ENCODE measurements at regions not wholly inside any gene's neighbourhood (a gene's known extent, or its start where the extent isn't known, plus 50 kb on each side); places are given as distances from the start of the nearest gene placed in this dataset.

DNA sequence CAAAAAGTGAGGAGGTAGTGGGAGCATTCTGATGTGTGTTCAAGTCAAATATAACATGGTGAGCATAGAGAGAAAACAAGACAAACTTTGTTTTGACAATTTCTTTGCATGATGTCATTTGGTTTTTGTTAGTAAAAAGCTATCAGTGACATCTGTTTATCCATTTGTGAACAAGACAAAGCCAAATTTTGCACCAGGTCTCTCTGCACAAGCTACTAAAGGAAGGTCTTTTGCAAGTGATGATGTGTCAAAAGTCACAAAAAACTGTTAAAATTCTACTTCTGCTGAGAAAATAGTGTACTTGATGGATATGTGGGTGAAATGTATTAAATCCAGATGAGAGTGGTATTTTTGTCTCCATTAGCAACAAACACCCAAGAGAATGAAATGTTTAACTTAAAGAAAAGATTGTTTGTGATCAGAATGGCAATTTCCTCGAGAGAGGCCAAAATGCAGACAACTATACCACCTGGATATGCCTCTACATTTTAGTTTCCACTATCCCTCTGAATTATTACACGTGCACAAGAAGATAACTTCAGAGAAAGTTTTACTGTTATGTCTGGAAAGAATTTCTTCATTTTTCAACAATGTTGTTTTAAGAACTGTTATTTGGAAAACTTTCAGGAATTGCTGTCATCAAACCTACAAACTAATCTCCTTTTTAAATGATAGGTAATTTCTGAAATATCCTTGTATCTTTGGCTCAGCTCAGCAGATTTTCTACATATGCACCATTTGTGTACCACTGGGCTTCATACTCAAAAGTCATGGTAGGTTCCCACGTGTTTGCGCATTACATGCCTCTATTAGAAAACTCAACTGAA lies 807.4 kb upstream of the ADGRL2 start:
- Histone ChIP-seq H3K9ac (ENCODE audit: low read length in 5 of 5) (no peak overlapping the region), H3K4me3 (ENCODE audit: low read depth in 1 of 5, low read length in 5 of 5) (no peak overlapping the region), H3K27ac (ENCODE audit: low read depth, low read length) (no peak overlapping the region), H3K9me3 (ENCODE audit: control insufficient read depth in 5 of 5, low read length in 5 of 5) (no peaks in the 10 kb centered on the region), H3K27me3 (ENCODE audit: control insufficient read depth in 5 of 5, insufficient read depth in 4 of 5, low read length in 5 of 5) (no peaks in the 10 kb centered on the region), H3K36me3 (ENCODE audit: control insufficient read depth in 5 of 5, insufficient read depth in 5 of 5, low read length in 5 of 5) (no peaks in the 10 kb centered on the region), H3K4me1 (ENCODE audit: control insufficient read depth in 5 of 5, insufficient read depth in 5 of 5, low read length in 5 of 5) (peaks cover 0 to 12% (median 0%) of the 10 kb centered on the region in 5 donors)

GRCh38 chr1:80989455-80989854 lies 811.3 kb upstream of the ADGRL2 start:
- Histone ChIP-seq H3K9ac (ENCODE audit: low read length in 5 of 5) (no peak overlapping the region), H3K27me3 (ENCODE audit: control insufficient read depth in 5 of 5, insufficient read depth in 4 of 5, low read length in 5 of 5) (no peaks in the 10 kb centered on the region), H3K9me3 (ENCODE audit: control insufficient read depth in 5 of 5, low read length in 5 of 5) (no peaks in the 10 kb centered on the region), H3K4me1 (ENCODE audit: control insufficient read depth in 5 of 5, insufficient read depth in 5 of 5, low read length in 5 of 5) (peaks cover 0 to 12% (median 0%) of the 10 kb centered on the region in 5 donors), H3K4me3 (ENCODE audit: low read depth in 1 of 5, low read length in 5 of 5) (no peak overlapping the region), H3K36me3 (ENCODE audit: control insufficient read depth in 5 of 5, insufficient read depth in 5 of 5, low read length in 5 of 5) (no peaks in the 10 kb centered on the region), H3K27ac (ENCODE audit: low read depth, low read length) (no peak overlapping the region)

GRCh38 chr1:80988926-80989325 lies 811.8 kb upstream of the ADGRL2 start:
- Histone ChIP-seq H3K36me3 (ENCODE audit: control insufficient read depth in 5 of 5, insufficient read depth in 5 of 5, low read length in 5 of 5) (no peaks in the 10 kb centered on the region), H3K9ac (ENCODE audit: low read length in 5 of 5) (no peak overlapping the region), H3K4me3 (ENCODE audit: low read depth in 1 of 5, low read length in 5 of 5) (no peak overlapping the region), H3K9me3 (ENCODE audit: control insufficient read depth in 5 of 5, low read length in 5 of 5) (no peaks in the 10 kb centered on the region), H3K27me3 (ENCODE audit: control insufficient read depth in 5 of 5, insufficient read depth in 4 of 5, low read length in 5 of 5) (no peaks in the 10 kb centered on the region), H3K4me1 (ENCODE audit: control insufficient read depth in 5 of 5, insufficient read depth in 5 of 5, low read length in 5 of 5) (peaks cover 0 to 12% (median 0%) of the 10 kb centered on the region in 5 donors), H3K27ac (ENCODE audit: low read depth, low read length) (no peak overlapping the region)

DNA sequence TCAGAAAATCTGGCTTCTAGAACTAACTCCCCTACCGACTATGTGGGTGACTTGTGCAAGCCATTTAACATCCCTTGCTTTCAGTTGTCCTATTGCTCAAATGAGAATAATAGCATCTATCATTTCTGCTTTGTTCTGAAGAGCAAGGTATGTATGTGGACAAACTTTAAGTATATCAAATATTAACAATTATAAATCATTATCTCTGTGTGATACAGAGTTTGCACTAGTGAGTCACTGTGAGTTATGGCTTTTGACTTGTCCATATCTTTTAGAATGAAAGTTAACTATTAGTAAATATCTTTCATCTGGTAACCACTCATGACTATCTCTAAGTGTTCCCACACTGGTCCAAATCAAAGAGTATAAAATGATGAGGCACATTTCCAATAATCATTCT lies 812.9 kb upstream of the ADGRL2 start:
- Histone ChIP-seq H3K36me3 (ENCODE audit: control insufficient read depth in 5 of 5, insufficient read depth in 5 of 5, low read length in 5 of 5) (no peaks in the 10 kb centered on the region), H3K4me3 (ENCODE audit: low read depth in 1 of 5, low read length in 5 of 5) (no peak overlapping the region), H3K27me3 (ENCODE audit: control insufficient read depth in 5 of 5, insufficient read depth in 4 of 5, low read length in 5 of 5) (no peaks in the 10 kb centered on the region), H3K27ac (ENCODE audit: low read depth, low read length) (no peak overlapping the region), H3K4me1 (ENCODE audit: control insufficient read depth in 5 of 5, insufficient read depth in 5 of 5, low read length in 5 of 5) (peaks cover 0 to 12% (median 0%) of the 10 kb centered on the region in 5 donors), H3K9ac (ENCODE audit: low read length in 5 of 5) (no peak overlapping the region), H3K9me3 (ENCODE audit: control insufficient read depth in 5 of 5, low read length in 5 of 5) (no peaks in the 10 kb centered on the region)

GRCh38 chr1:80987106-80987505 lies 813.6 kb upstream of the ADGRL2 start:
- Histone ChIP-seq H3K4me3 (ENCODE audit: low read depth in 1 of 5, low read length in 5 of 5) (no peak overlapping the region), H3K4me1 (ENCODE audit: control insufficient read depth in 5 of 5, insufficient read depth in 5 of 5, low read length in 5 of 5) (peaks cover 0 to 12% (median 0%) of the 10 kb centered on the region in 5 donors), H3K9ac (ENCODE audit: low read length in 5 of 5) (no peak overlapping the region), H3K27ac (ENCODE audit: low read depth, low read length) (no peak overlapping the region), H3K9me3 (ENCODE audit: control insufficient read depth in 5 of 5, low read length in 5 of 5) (no peaks in the 10 kb centered on the region), H3K36me3 (ENCODE audit: control insufficient read depth in 5 of 5, insufficient read depth in 5 of 5, low read length in 5 of 5) (no peaks in the 10 kb centered on the region), H3K27me3 (ENCODE audit: control insufficient read depth in 5 of 5, insufficient read depth in 4 of 5, low read length in 5 of 5) (no peaks in the 10 kb centered on the region)

GRCh38 chr1:80982831-80983230 lies 817.9 kb upstream of the ADGRL2 start:
- no peak overlapping the region for H3K27ac ChIP-seq (ENCODE audit: low read depth, low read length)
- no peak overlapping the region for H3K9ac ChIP-seq (ENCODE audit: low read length in 5 of 5)
- no peaks in the 10 kb centered on the region for H3K36me3 ChIP-seq (ENCODE audit: control insufficient read depth in 5 of 5, insufficient read depth in 5 of 5, low read length in 5 of 5)
- H3K27me3 ChIP-seq (ENCODE audit: control insufficient read depth in 5 of 5, insufficient read depth in 4 of 5, low read length in 5 of 5) = no peaks in the 10 kb centered on the region
- no peak overlapping the region for H3K4me3 ChIP-seq (ENCODE audit: low read depth in 1 of 5, low read length in 5 of 5)
- H3K4me1 ChIP-seq (ENCODE audit: control insufficient read depth in 5 of 5, insufficient read depth in 5 of 5, low read length in 5 of 5) = no peaks in the 10 kb centered on the region
- no peaks in the 10 kb centered on the region for H3K9me3 ChIP-seq (ENCODE audit: control insufficient read depth in 5 of 5, low read length in 5 of 5)

DNA sequence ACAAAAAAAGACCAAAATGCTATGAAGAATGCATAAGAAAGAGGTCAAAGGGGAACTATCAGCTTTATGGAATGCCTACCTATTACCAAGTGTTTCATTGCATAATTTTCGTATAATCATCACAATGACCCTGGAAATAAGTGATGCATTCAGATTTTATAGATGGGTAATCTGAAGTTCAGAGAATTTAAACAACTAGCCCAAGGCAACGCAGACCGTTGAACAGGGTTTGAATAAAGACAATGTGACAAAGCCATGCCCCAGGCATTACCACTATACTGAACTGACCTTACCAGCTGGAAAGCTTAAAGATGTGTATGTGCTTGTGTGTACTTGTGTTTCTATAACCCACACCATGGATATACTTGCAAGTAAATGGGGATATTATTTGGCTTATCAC lies 827.6 kb upstream of the ADGRL2 start:
- Histone ChIP-seq H3K27ac (ENCODE audit: low read depth, low read length) (no peak overlapping the region), H3K36me3 (ENCODE audit: control insufficient read depth in 5 of 5, insufficient read depth in 5 of 5, low read length in 5 of 5) (no peaks in the 10 kb centered on the region), H3K27me3 (ENCODE audit: control insufficient read depth in 5 of 5, insufficient read depth in 4 of 5, low read length in 5 of 5) (no peaks in the 10 kb centered on the region), H3K9me3 (ENCODE audit: control insufficient read depth in 5 of 5, low read length in 5 of 5) (no peaks in the 10 kb centered on the region), H3K9ac (ENCODE audit: low read length in 5 of 5) (no peak overlapping the region), H3K4me3 (ENCODE audit: low read depth in 1 of 5, low read length in 5 of 5) (no peak overlapping the region), H3K4me1 (ENCODE audit: control insufficient read depth in 5 of 5, insufficient read depth in 5 of 5, low read length in 5 of 5) (no peaks in the 10 kb centered on the region)

DNA sequence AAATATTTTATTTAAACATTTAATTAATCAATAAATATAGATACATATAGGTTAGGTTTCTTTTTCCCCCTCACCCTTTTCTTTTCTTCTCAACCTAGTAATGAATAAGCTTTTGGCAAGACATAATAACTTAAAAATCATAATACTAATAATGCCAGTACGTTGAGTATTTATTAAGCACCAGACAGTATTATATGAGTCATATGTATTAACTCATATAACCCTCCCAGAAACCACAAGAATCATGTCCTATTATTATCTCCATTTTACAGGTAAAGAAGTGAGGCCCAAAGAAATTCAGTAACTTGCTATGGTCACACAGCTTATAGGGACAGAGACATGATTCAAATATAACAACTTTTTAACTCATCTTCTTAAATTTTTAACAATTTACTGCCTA lies 834.5 kb upstream of the ADGRL2 start:
- Histone ChIP-seq H3K9me3 (ENCODE audit: control insufficient read depth in 5 of 5, low read length in 5 of 5) (no peaks in the 10 kb centered on the region), H3K4me1 (ENCODE audit: control insufficient read depth in 5 of 5, insufficient read depth in 5 of 5, low read length in 5 of 5) (no peaks in the 10 kb centered on the region), H3K27ac (ENCODE audit: low read depth, low read length) (no peak overlapping the region), H3K27me3 (ENCODE audit: control insufficient read depth in 5 of 5, insufficient read depth in 4 of 5, low read length in 5 of 5) (no peaks in the 10 kb centered on the region), H3K9ac (ENCODE audit: low read length in 5 of 5) (no peak overlapping the region), H3K36me3 (ENCODE audit: control insufficient read depth in 5 of 5, insufficient read depth in 5 of 5, low read length in 5 of 5) (no peaks in the 10 kb centered on the region), H3K4me3 (ENCODE audit: low read depth in 1 of 5, low read length in 5 of 5) (no peak overlapping the region)

DNA sequence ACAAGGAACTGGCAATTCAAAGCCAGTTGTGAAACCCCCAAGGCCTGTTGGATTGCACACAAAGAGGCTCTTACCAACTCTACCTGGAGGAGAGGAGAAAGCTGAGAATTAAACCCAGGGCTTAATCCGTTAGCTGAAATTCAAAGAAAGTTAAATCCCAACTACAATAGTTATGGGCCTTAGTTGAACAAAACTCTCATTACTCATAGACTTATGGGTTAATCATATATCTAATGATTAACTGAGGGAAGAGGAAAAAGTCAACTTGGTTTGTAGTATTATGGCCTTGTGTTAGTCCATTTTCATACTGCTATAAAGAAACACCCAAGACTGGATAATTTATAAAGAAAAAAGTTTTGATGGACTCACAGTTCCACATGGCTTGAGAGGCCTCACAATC lies 838.2 kb upstream of the ADGRL2 start:
- H3K27me3 ChIP-seq (ENCODE audit: control insufficient read depth in 5 of 5, insufficient read depth in 4 of 5, low read length in 5 of 5) = no peaks in the 10 kb centered on the region
- H3K9me3 ChIP-seq (ENCODE audit: control insufficient read depth in 5 of 5, low read length in 5 of 5) = no peaks in the 10 kb centered on the region
- no peak overlapping the region for H3K4me3 ChIP-seq (ENCODE audit: low read depth in 1 of 5, low read length in 5 of 5)
- H3K27ac ChIP-seq (ENCODE audit: low read depth, low read length) = no peak overlapping the region
- H3K4me1 ChIP-seq (ENCODE audit: control insufficient read depth in 5 of 5, insufficient read depth in 5 of 5, low read length in 5 of 5) = no peaks in the 10 kb centered on the region
- H3K9ac ChIP-seq (ENCODE audit: low read length in 5 of 5) = no peak overlapping the region
- no peaks in the 10 kb centered on the region for H3K36me3 ChIP-seq (ENCODE audit: control insufficient read depth in 5 of 5, insufficient read depth in 5 of 5, low read length in 5 of 5)

GRCh38 chr1:80961464-80962190 lies 839.1 kb upstream of the ADGRL2 start:
- H3K9me3 ChIP-seq (ENCODE audit: control insufficient read depth in 5 of 5, low read length in 5 of 5) = no peaks in the 10 kb centered on the region

More at GRCh38 chr1:80961464-80962190, 839.1 kb upstream of the ADGRL2 start:
- no peak overlapping the region for H3K9ac ChIP-seq (ENCODE audit: low read length in 5 of 5)
- H3K4me1 ChIP-seq (ENCODE audit: control insufficient read depth in 5 of 5, insufficient read depth in 5 of 5, low read length in 5 of 5) = no peaks in the 10 kb centered on the region
- H3K4me3 ChIP-seq (ENCODE audit: low read depth in 1 of 5, low read length in 5 of 5) = no peak overlapping the region
- H3K36me3 ChIP-seq (ENCODE audit: control insufficient read depth in 5 of 5, insufficient read depth in 5 of 5, low read length in 5 of 5) = no peaks in the 10 kb centered on the region
- no peaks in the 10 kb centered on the region for H3K27me3 ChIP-seq (ENCODE audit: control insufficient read depth in 5 of 5, insufficient read depth in 4 of 5, low read length in 5 of 5)
- no peak overlapping the region for H3K27ac ChIP-seq (ENCODE audit: low read depth, low read length)
